ENCODE measurements at regions not wholly inside any gene's neighbourhood (a gene's known extent, or its start where the extent isn't known, plus 50 kb on each side); places are given as distances from the start of the nearest gene placed in this dataset.
A peak's percentile ranks its signal among the peaks of the same experiment; 100 is the strongest.

- Histone ChIP-seq H3K27ac (ENCODE audit: low read length) (no peak overlapping the region), H3K4me3 (ENCODE audit: low read length) (no peak overlapping the region), H3K79me2 (ENCODE audit: low read length) (no peaks in the 10 kb centered on the region), H3K9me3 (ENCODE audit: low read length) (no peaks in the 10 kb centered on the region), H3K9me2 (replicated peaks; ENCODE audit: low read length) (no peaks in the 10 kb centered on the region), H2AFZ (ENCODE audit: low read length) (no peak overlapping the region), H3K4me2 (ENCODE audit: low read length) (no peak overlapping the region), H3K27me3 (ENCODE audit: low read length) (peaks cover 27% of the 10 kb centered on the region), H3K4me1 (ENCODE audit: insufficient read depth, low read length) (no peaks in the 10 kb centered on the region), H3K9ac (ENCODE audit: low read length) (no peak overlapping the region), H3K36me3 (ENCODE audit: low read depth, low read length) (no peaks in the 10 kb centered on the region), H4K20me1 (ENCODE audit: low read length) (no peaks in the 10 kb centered on the region), H3F3A (ENCODE audit: low read length, unreplicated experiment) (no peaks in the 10 kb centered on the region)
- TF ChIP-seq EZH2phosphoT487 (IDR thresholded peaks at IDR 0.05; ENCODE audit: borderline replicate concordance, low read length) (no peak), EZH2 (IDR thresholded peaks at IDR 0.05; ENCODE audit: low read length, unreplicated experiment) (no peak), CTCF (conservative IDR thresholded peaks at IDR 0.05; ENCODE audit: low read depth, low read length) (no peak)
- no peak for ATAC-seq
- no TSS peak for BruUV-seq (replicated peaks)
- ChIA-PET POLR2A (ENCODE audit: unreplicated experiment) (no interaction called here), CTCF (no interaction called here)
- DNase-seq = no peak
- intact Hi-C loops (cut with micrococcal nuclease) = no loop called here
Observed at GRCh38 chr7:82511542-82511941, 68.0 kb upstream of the CACNA2D1 start.

GRCh38 chr7:82507976-82508677, 64.5 kb upstream of the CACNA2D1 start:
- H3K27me3 ChIP-seq (ENCODE audit: low read length) = peaks cover 30% of the 10 kb centered on the region
- no peak overlapping the region for H3K27ac ChIP-seq (ENCODE audit: low read length)
- TF ChIP-seq CTCF (conservative IDR thresholded peaks at IDR 0.05; ENCODE audit: low read depth, low read length) (no peak), EZH2phosphoT487 (IDR thresholded peaks at IDR 0.05; ENCODE audit: borderline replicate concordance, low read length) (no peak)
- no peak for DNase-seq
- peak; percentile 71 for ATAC-seq
- H3K4me1 ChIP-seq (ENCODE audit: insufficient read depth, low read length) = no peaks in the 10 kb centered on the region
- BruUV-seq (replicated peaks) = no TSS peak
- no peaks in the 10 kb centered on the region for H3K36me3 ChIP-seq (ENCODE audit: low read depth, low read length)
- ChIA-PET POLR2A (ENCODE audit: unreplicated experiment) (no interaction called here), CTCF (no interaction called here)
- no peaks in the 10 kb centered on the region for H3K9me2 ChIP-seq (replicated peaks; ENCODE audit: low read length)
- H3K4me3 ChIP-seq (ENCODE audit: low read length) = peak overlapping the region; percentile 42
- no peak overlapping the region for H3K9ac ChIP-seq (ENCODE audit: low read length)
- no peaks in the 10 kb centered on the region for H4K20me1 ChIP-seq (ENCODE audit: low read length)
- H2AFZ ChIP-seq (ENCODE audit: low read length) = peak overlapping the region; percentile 61
- peak overlapping the region; percentile 46 for H3K4me2 ChIP-seq (ENCODE audit: low read length)
- H3F3A ChIP-seq (ENCODE audit: low read length, unreplicated experiment) = no peaks in the 10 kb centered on the region
- no peaks in the 10 kb centered on the region for H3K79me2 ChIP-seq (ENCODE audit: low read length)
- intact Hi-C loops (cut with micrococcal nuclease) = no loop called here
- H3K9me3 ChIP-seq (ENCODE audit: low read length) = no peaks in the 10 kb centered on the region

- H2AFZ ChIP-seq (ENCODE audit: low read length) = no peak overlapping the region
- H4K20me1 ChIP-seq (ENCODE audit: low read length) = no peaks in the 10 kb centered on the region
- peaks cover 25% of the 10 kb centered on the region; the same call in 1 of the 2 replicates for H3K27me3 ChIP-seq (ENCODE audit: low read length)
- TF ChIP-seq EZH2 (IDR thresholded peaks at IDR 0.05; ENCODE audit: low read length, unreplicated experiment) = no peak
- no peak for TF ChIP-seq CTCF (conservative IDR thresholded peaks at IDR 0.05; ENCODE audit: low read depth, low read length)
- no peak for TF ChIP-seq EZH2phosphoT487 (IDR thresholded peaks at IDR 0.05; ENCODE audit: borderline replicate concordance, low read length)
- H3K9me2 ChIP-seq (replicated peaks; ENCODE audit: low read length) = no peaks in the 10 kb centered on the region
- ChIA-PET POLR2A (ENCODE audit: unreplicated experiment) (no interaction called here), CTCF (no interaction called here)
- no peak overlapping the region for H3K4me3 ChIP-seq (ENCODE audit: low read length)
- DNase-seq = no peak
- H3F3A ChIP-seq (ENCODE audit: low read length, unreplicated experiment) = no peaks in the 10 kb centered on the region
- peak; percentile 27; the same call in 1 of the 2 replicates for ATAC-seq
- no peak overlapping the region for H3K27ac ChIP-seq (ENCODE audit: low read length)
- H3K9me3 ChIP-seq (ENCODE audit: low read length) = no peaks in the 10 kb centered on the region
- no peak overlapping the region; the same call in 1 of the 2 replicates for H3K4me2 ChIP-seq (ENCODE audit: low read length)
- intact Hi-C loops (cut with micrococcal nuclease) = no loop called here
- no peaks in the 10 kb centered on the region for H3K4me1 ChIP-seq (ENCODE audit: insufficient read depth, low read length)
- H3K79me2 ChIP-seq (ENCODE audit: low read length) = no peaks in the 10 kb centered on the region
- H3K9ac ChIP-seq (ENCODE audit: low read length) = no peak overlapping the region
- no peaks in the 10 kb centered on the region for H3K36me3 ChIP-seq (ENCODE audit: low read depth, low read length)
- no TSS peak for BruUV-seq (replicated peaks)
Observed at GRCh38 chr7:82507365-82507975, 63.9 kb upstream of the CACNA2D1 start.

Data from PC-3 (cell line).